ENCODE measurements at regions not wholly inside any gene's neighbourhood (a gene's known extent, or its start where the extent isn't known, plus 50 kb on each side); places are given as distances from the start of the nearest gene placed in this dataset.

GRCh38 chr15:69660114-69660513 is 207.5 kb downstream of the RPLP1 start:
- H3K27me3 Mint-ChIP-seq = peaks cover 8% of the 10 kb centered on the region
- no peak overlapping the region for H3K4me3 Mint-ChIP-seq
- ATAC-seq (replicated peaks) = no peak
- no peaks in the 10 kb centered on the region for H3K4me1 Mint-ChIP-seq
- H3K9me3 Mint-ChIP-seq = no peaks in the 10 kb centered on the region
- H3K27ac Mint-ChIP-seq = no peak overlapping the region
- no peaks in the 10 kb centered on the region for H3K36me3 Mint-ChIP-seq (ENCODE audit: low read depth)

- Mint-ChIP-seq H3K9me3 (no peaks in the 10 kb centered on the region), H3K4me1 (no peaks in the 10 kb centered on the region), H3K36me3 (ENCODE audit: low read depth) (no peaks in the 10 kb centered on the region), H3K27ac (no peak overlapping the region), H3K4me3 (no peak overlapping the region), H3K27me3 (peaks cover 8% of the 10 kb centered on the region)
- ATAC-seq (replicated peaks) = no peak
These were observed 208.2 kb downstream of the RPLP1 start for GRCh38 chr15:69660658-69661405.

- no peak for ATAC-seq (replicated peaks)
- Mint-ChIP-seq H3K36me3 (ENCODE audit: low read depth) (no peaks in the 10 kb centered on the region), H3K4me1 (peaks cover 3% of the 10 kb centered on the region), H3K27ac (no peak overlapping the region), H3K4me3 (no peak overlapping the region), H3K27me3 (peaks cover 8% of the 10 kb centered on the region), H3K9me3 (no peaks in the 10 kb centered on the region)
These were observed 208.8 kb downstream of the RPLP1 start for GRCh38 chr15:69661446-69661845.

GRCh38 chr15:69661871-69662644 is 209.4 kb downstream of the RPLP1 start:
- no peak overlapping the region for H3K4me3 Mint-ChIP-seq
- H3K9me3 Mint-ChIP-seq = no peaks in the 10 kb centered on the region
- ATAC-seq (replicated peaks) = no peak
- peaks cover 7% of the 10 kb centered on the region for H3K4me1 Mint-ChIP-seq
- H3K36me3 Mint-ChIP-seq (ENCODE audit: low read depth) = no peaks in the 10 kb centered on the region
- no peak overlapping the region for H3K27ac Mint-ChIP-seq
- H3K27me3 Mint-ChIP-seq = peaks cover 5% of the 10 kb centered on the region

GRCh38 chr15:69662645-69663000 is 210.0 kb downstream of the RPLP1 start:
- Mint-ChIP-seq H3K4me3 (no peak overlapping the region), H3K27me3 (no peaks in the 10 kb centered on the region), H3K36me3 (ENCODE audit: low read depth) (no peaks in the 10 kb centered on the region), H3K27ac (no peak overlapping the region), H3K4me1 (peaks cover 7% of the 10 kb centered on the region), H3K9me3 (no peaks in the 10 kb centered on the region)
- ATAC-seq (replicated peaks) = no peak

GRCh38 chr15:69663441-69663840 is 210.8 kb downstream of the RPLP1 start:
- Mint-ChIP-seq H3K27me3 (no peaks in the 10 kb centered on the region), H3K4me1 (peaks cover 7% of the 10 kb centered on the region), H3K27ac (no peak overlapping the region), H3K4me3 (no peak overlapping the region), H3K9me3 (no peaks in the 10 kb centered on the region), H3K36me3 (ENCODE audit: low read depth) (no peaks in the 10 kb centered on the region)
- ATAC-seq (replicated peaks) = no peak

- Mint-ChIP-seq H3K27ac (no peak overlapping the region), H3K4me1 (peaks cover 7% of the 10 kb centered on the region), H3K4me3 (no peak overlapping the region), H3K36me3 (ENCODE audit: low read depth) (no peaks in the 10 kb centered on the region), H3K27me3 (no peaks in the 10 kb centered on the region), H3K9me3 (no peaks in the 10 kb centered on the region)
- no peak for ATAC-seq (replicated peaks)
These were observed 211.4 kb downstream of the RPLP1 start for GRCh38 chr15:69663982-69664381.

GRCh38 chr15:69664572-69665571 is 212.3 kb downstream of the RPLP1 start:
- H3K4me1 Mint-ChIP-seq = peaks cover 10% of the 10 kb centered on the region
- H3K36me3 Mint-ChIP-seq (ENCODE audit: low read depth) = no peaks in the 10 kb centered on the region
- peak overlapping the region; percentile 79 for H3K27ac Mint-ChIP-seq
- ATAC-seq (replicated peaks) = no peak
- H3K9me3 Mint-ChIP-seq = no peaks in the 10 kb centered on the region
- H3K27me3 Mint-ChIP-seq = no peaks in the 10 kb centered on the region
- H3K4me3 Mint-ChIP-seq = peak overlapping the region; percentile 55

GRCh38 chr15:69665641-69666111 is 213.1 kb downstream of the RPLP1 start:
- Mint-ChIP-seq H3K4me1 (peaks cover 11% of the 10 kb centered on the region), H3K4me3 (peak overlapping the region; percentile 55), H3K36me3 (ENCODE audit: low read depth) (no peaks in the 10 kb centered on the region), H3K27ac (peak overlapping the region; percentile 79), H3K27me3 (no peaks in the 10 kb centered on the region), H3K9me3 (no peaks in the 10 kb centered on the region)
- peak; percentile 13 for ATAC-seq (replicated peaks)

GRCh38 chr15:69666441-69666882 is 213.8 kb downstream of the RPLP1 start:
- ATAC-seq (replicated peaks) = peak; percentile 66
- peak overlapping the region; percentile 79 for H3K27ac Mint-ChIP-seq
- no peaks in the 10 kb centered on the region for H3K27me3 Mint-ChIP-seq
- no peaks in the 10 kb centered on the region for H3K36me3 Mint-ChIP-seq (ENCODE audit: low read depth)
- H3K9me3 Mint-ChIP-seq = no peaks in the 10 kb centered on the region
- peak overlapping the region; percentile 55 for H3K4me3 Mint-ChIP-seq
- peaks cover 11% of the 10 kb centered on the region for H3K4me1 Mint-ChIP-seq

GRCh38 chr15:69666921-69667811 is 214.5 kb downstream of the RPLP1 start:
- peak overlapping the region; percentile 79 for H3K27ac Mint-ChIP-seq

GRCh38 chr15:69668039-69668705 is 215.6 kb downstream of the RPLP1 start:
- Mint-ChIP-seq H3K4me1 (peaks cover 11% of the 10 kb centered on the region), H3K9me3 (no peaks in the 10 kb centered on the region), H3K27ac (peak overlapping the region; percentile 79), H3K27me3 (no peaks in the 10 kb centered on the region), H3K4me3 (peak overlapping the region; percentile 54), H3K36me3 (ENCODE audit: low read depth) (no peaks in the 10 kb centered on the region)
- ATAC-seq (replicated peaks) = peak; percentile 18

More at GRCh38 chr15:69666921-69667811, 214.5 kb downstream of the RPLP1 start:
- Mint-ChIP-seq H3K9me3 (no peaks in the 10 kb centered on the region), H3K36me3 (ENCODE audit: low read depth) (no peaks in the 10 kb centered on the region), H3K4me3 (peak overlapping the region; percentile 55), H3K27me3 (no peaks in the 10 kb centered on the region), H3K4me1 (peaks cover 11% of the 10 kb centered on the region)
- ATAC-seq (replicated peaks) = peak; percentile 23

GRCh38 chr15:69668963-69669362 is 216.3 kb downstream of the RPLP1 start:
- H3K4me1 Mint-ChIP-seq = peaks cover 11% of the 10 kb centered on the region
- ATAC-seq (replicated peaks) = peak; percentile 62
- no peaks in the 10 kb centered on the region for H3K27me3 Mint-ChIP-seq
- peak overlapping the region; percentile 54 for H3K4me3 Mint-ChIP-seq
- H3K36me3 Mint-ChIP-seq (ENCODE audit: low read depth) = no peaks in the 10 kb centered on the region
- H3K9me3 Mint-ChIP-seq = no peaks in the 10 kb centered on the region
- H3K27ac Mint-ChIP-seq = peak overlapping the region; percentile 79

All from activated T-helper 17 cell treated with anti-CD3 and anti-CD28 coated beads, Interleukin-2, amount 50 U/mL, for 72 hours (primary cell).